K562 (cell line): ENCODE measurements at regions not wholly inside any gene's neighbourhood (a gene's known extent, or its start where the extent isn't known, plus 50 kb on each side); places are given as distances from the start of the nearest gene placed in this dataset.

ENCODE experiments used
- ATAC-seq: fragments of 200-7000 bp; cut with Tn5 transposase; 3 replicates; pipeline ENCODE4 v1.9.1; 2020; ENCODE audit warnings: moderate library complexity
- BruUV-seq: library from RNA; stranded (reverse); fragments of 400-500 nt; replicated peaks from 2 replicates; lab custom pipeline; 2021; lab: Mats Ljungman, UMichigan
- CTCF ChIA-PET: fragments of 300-600 bp; formaldehyde crosslinking; extraction: SDS; loops from one replicate; lab custom pipeline; 2021; ENCODE audit warnings: low intra/inter-chr PET ratio; lab: Yijun Ruan, JAX
- POLR2A ChIA-PET: fragments of 300-600, 350-650 bp; sonication (Branson Sonifier 250); formaldehyde crosslinking; extraction: SDS; loops from one replicate; lab custom pipeline; 2021; ENCODE audit warnings: antibody characterized with exemption, inconsistent platforms; lab: Yijun Ruan, JAX
- DNase-seq, 4 experiments: peaks; one replicate each; pipeline versions ENCODE4 v3.0.0 to v3.0.0-alpha.2; 2011 to 2018; ENCODE audit warnings: low spot score in 3 of 4, mixed read lengths in 3 of 4; ENCODE audit errors: extremely low read depth in 1 of 4
- FAIRE-seq: peaks from 2 replicates; lab custom pipeline; 2011; peaks lifted over from hg19 to GRCh38; lab: Jason Lieb, UNC
- H2AFZ ChIP-seq: 2 replicates; pipeline ENCODE4 v1.6.0; 2011; ENCODE audit warnings: low read depth, low read length, control low read depth, inconsistent platforms
- H3K27ac ChIP-seq: fragments of 200-600 bp; 3 replicates; pipeline ENCODE4 v1.8.0; 2011; ENCODE audit warnings: low read depth, mild to moderate bottlenecking, control low read depth, inconsistent platforms, low read length, moderate library complexity, mixed read lengths; ENCODE audit errors: extremely low read depth
- H3K27me3 ChIP-seq, 2 experiments: fragments of 300-600 bp in 1 of 2; 2 replicates in 1 of 2; 3 replicates in 1 of 2; pipeline versions ENCODE4 v1.6.0 to v1.8.0; 2011; ENCODE audit warnings: inconsistent platforms in 2 of 2, low read length in 2 of 2, mild to moderate bottlenecking in 1 of 2, mixed read lengths in 1 of 2, moderate library complexity in 1 of 2; ENCODE audit not compliant: control insufficient read depth in 2 of 2, insufficient read depth in 2 of 2
- H3K36me3 ChIP-seq: fragments of 300-600 bp; 3 replicates; pipeline ENCODE4 v1.8.0; 2011; ENCODE audit warnings: mild to moderate bottlenecking, low read length, inconsistent platforms; ENCODE audit not compliant: control insufficient read depth, insufficient read depth
- H3K4me1 ChIP-seq, 2 experiments: fragments of 200-600 bp in 1 of 2; replicated peaks in 1 of 2; 2 replicates in 1 of 2; 3 replicates in 1 of 2; pipeline versions ENCODE4 v1.5.1 to v1.8.0; 2011; ENCODE audit warnings: inconsistent platforms in 2 of 2, low read length in 2 of 2, mild to moderate bottlenecking in 1 of 2, mixed read lengths in 1 of 2, moderate library complexity in 1 of 2; ENCODE audit not compliant: control insufficient read depth in 2 of 2, insufficient read depth in 2 of 2
- H3K4me2 ChIP-seq: 2 replicates; pipeline ENCODE4 v1.6.1; 2011; ENCODE audit warnings: low read length, control low read depth, inconsistent platforms, mixed read lengths; ENCODE audit not compliant: insufficient read depth
- H3K4me3 ChIP-seq: fragments of 200-600 bp; sonication (generic), shearing (Covaris generic); 2 replicates; pipeline ENCODE4 v1.5.1; 2016; ENCODE audit warnings: control low read depth, inconsistent platforms
- H3K79me2 ChIP-seq: fragments of 200-600 bp; 3 replicates; pipeline ENCODE4 v1.8.0; 2011; ENCODE audit warnings: low read length, inconsistent platforms; ENCODE audit not compliant: control insufficient read depth, insufficient read depth
- H3K9ac ChIP-seq, 2 experiments: 2 replicates each; pipeline versions ENCODE4 v1.6.0 to v1.6.1; 2011; ENCODE audit warnings: low read depth in 2 of 2, low read length in 2 of 2, control low read depth in 1 of 2, inconsistent platforms in 1 of 2, mild to moderate bottlenecking in 1 of 2, mixed read lengths in 1 of 2; ENCODE audit not compliant: insufficient read depth in 1 of 2
- H3K9me1 ChIP-seq: one replicate; pipeline ENCODE4 v1.6.0; 2011; ENCODE audit warnings: inconsistent platforms, mild to moderate bottlenecking, low read length, moderate library complexity; ENCODE audit not compliant: control insufficient read depth, insufficient read depth
- H3K9me3 ChIP-seq: replicated peaks from 2 replicates; pipeline ENCODE4 v1.5.1; 2011; ENCODE audit warnings: low read depth, low read length, inconsistent platforms; ENCODE audit not compliant: control insufficient read depth, insufficient read depth
- H4K20me1 ChIP-seq: replicated peaks from 2 replicates; pipeline ENCODE4 v1.6.1; 2011; ENCODE audit warnings: low read length, inconsistent platforms, mixed read lengths; ENCODE audit not compliant: control insufficient read depth, insufficient read depth
- PBX2 ChIP-seq, 2 experiments: IDR thresholded peaks in 1 of 2; conservative IDR thresholded peaks in 1 of 2; 2 replicates each; pipeline ENCODE4 v1.6.1; 2016; ENCODE audit warnings: low read depth in 2 of 2, mild to moderate bottlenecking in 1 of 2, missing compliant biosample characterization in 1 of 2, missing genetic modification characterization in 1 of 2, moderate library complexity in 1 of 2
- SMARCA4 ChIP-seq: fragments of 450-650 bp; IDR thresholded peaks from 2 replicates; pipeline ENCODE4 v1.6.1; 2016
- ZBTB12 ChIP-seq: fragments of 250-450 bp; sonication (Bioruptor Pico); IDR thresholded peaks from 2 replicates; pipeline ENCODE4 v1.4.0; 2020
- WGBS: fragments of 100-300 bp; shearing (Covaris generic); methylation state at CpG from one replicate; pipeline ENCODE4 v1.1.6; 2016; ENCODE audit warnings: low coverage, mixed read lengths; ENCODE audit not compliant: insufficient coverage; ENCODE audit errors: missing lambda C conversion rate; 5-methylcytosine and 5-hydroxymethylcytosine counted together
- in situ Hi-C: fragments of 300-500 bp; cut with MboI; formaldehyde crosslinking; loops from 4 replicates; pipeline ENCODE4 v1.15.0; 2018; ENCODE audit warnings: inconsistent platforms, mixed read lengths
- intact Hi-C: fragments of 100-400 bp; cut with micrococcal nuclease; formaldehyde crosslinking; loops from 2 replicates; pipeline ENCODE4 v1.14.2; 2022

- H3K27ac ChIP-seq, result no peak overlapping the region
- H3K9me3 ChIP-seq, result no peaks in the 10 kb centered on the region
- ChIA-PET CTCF (no interaction called here), POLR2A (no interaction called here)
- H4K20me1 ChIP-seq, result no peaks in the 10 kb centered on the region
- ATAC-seq (no peak), FAIRE-seq (no peak), DNase-seq (no peak)
- no peak overlapping the region for H3K9ac ChIP-seq
- no peaks in the 10 kb centered on the region for H3K79me2 ChIP-seq
- H3K4me2 ChIP-seq, result no peak overlapping the region
- 8% methylated on average over 3 of the region's 3 CpGs for WGBS
- H2AFZ ChIP-seq, result no peak overlapping the region
- no peaks in the 10 kb centered on the region for H3K27me3 ChIP-seq
- H3K36me3 ChIP-seq, result no peaks in the 10 kb centered on the region
- H3K9me1 ChIP-seq, result no peaks in the 10 kb centered on the region
- H3K4me3 ChIP-seq, result no peak overlapping the region
- no peaks in the 10 kb centered on the region for H3K4me1 ChIP-seq
- TF ChIP-seq PBX2 (CRISPR knock-in tag; IDR thresholded peaks at IDR 0.05; ENCODE audit: low read depth) (no peak), PBX2 (tag; conservative IDR thresholded peaks at IDR 0.05; ENCODE audit: low read depth) (peak; percentile 35; the same call in 1 of the 2 replicates), SMARCA4 (no peak)
- no TSS peak for BruUV-seq
- in situ Hi-C loops (no loop called here), intact Hi-C loops (no loop called here)
Observed at GRCh38 chr17:68141050-68141449, 105.5 kb downstream of the KPNA2 start.

- DNase-seq (no peak), FAIRE-seq (no peak), ATAC-seq (no peak)
- Histone ChIP-seq H2AFZ (no peak overlapping the region), H3K36me3 (no peaks in the 10 kb centered on the region), H3K9ac (no peak overlapping the region), H3K27ac (no peak overlapping the region), H4K20me1 (no peaks in the 10 kb centered on the region), H3K79me2 (no peaks in the 10 kb centered on the region), H3K9me3 (no peaks in the 10 kb centered on the region), H3K27me3 (no peaks in the 10 kb centered on the region), H3K4me2 (no peak overlapping the region), H3K9me1 (no peaks in the 10 kb centered on the region), H3K4me3 (no peak overlapping the region), H3K4me1 (no peaks in the 10 kb centered on the region)
- POLR2A ChIA-PET, result interaction anchor here (0.6 to 0.7 kb wide), 3 partner anchors 39 to 773 kb away, joined by 3 read pairs; no protein-coding TSS in a partner anchor
- intact Hi-C loops (no loop called here), in situ Hi-C loops (no loop called here)
- CTCF ChIA-PET, result no interaction called here
- BruUV-seq, result no TSS peak
- 0% methylated on average over 1 of the region's 1 CpG for WGBS
- TF ChIP-seq ZBTB12 (CRISPR knock-in tag), result no peak
Observed at GRCh38 chr17:68142595-68142994, 105.2 kb upstream of the AMZ2 start.
